Activated CD4-positive, alpha-beta memory T cell treated with anti-CD3 and anti-CD28 coated beads for 36 hours (primary cell): ENCODE measurements at regions not wholly inside any gene's neighbourhood (a gene's known extent, or its start where the extent isn't known, plus 50 kb on each side); places are given as distances from the start of the nearest gene placed in this dataset.

Source experiments
- CTCF ChIA-PET: fragments of 350-600 bp; sonication (Branson Sonifier 250); formaldehyde crosslinking; loops from one replicate; lab custom pipeline; 2021; ENCODE audit warnings: antibody characterized with exemption, inconsistent platforms; lab: Charles Lee
- POLR2A ChIA-PET: fragments of 350-600 bp; sonication (Branson Sonifier 250); formaldehyde crosslinking; loops from one replicate; lab custom pipeline; 2021; ENCODE audit warnings: antibody characterized with exemption; lab: Charles Lee
- DNase-seq: peaks from one replicate; pipeline ENCODE4 v3.0.0-alpha.2; 2020
- H3K27ac Mint-ChIP-seq: one replicate; pipeline ENCODE4 v1.8.0; 2021; ENCODE audit warnings: mixed read lengths
- H3K27me3 Mint-ChIP-seq: one replicate; pipeline ENCODE4 v1.8.0; 2021; ENCODE audit warnings: mixed read lengths
- H3K36me3 Mint-ChIP-seq: one replicate; pipeline ENCODE4 v1.8.0; 2021; ENCODE audit warnings: mixed read lengths
- H3K4me1 Mint-ChIP-seq: one replicate; pipeline ENCODE4 v1.8.0; 2021; ENCODE audit warnings: low read depth, mixed read lengths
- H3K4me3 Mint-ChIP-seq: one replicate; pipeline ENCODE4 v1.8.0; 2021; ENCODE audit warnings: mild to moderate bottlenecking, mixed read lengths
- H3K9me3 Mint-ChIP-seq: one replicate; pipeline ENCODE4 v1.8.0; 2021; ENCODE audit warnings: mixed read lengths
- intact Hi-C: fragments of 100-400 bp; cut with micrococcal nuclease; formaldehyde crosslinking; loops from one replicate; pipeline ENCODE4 v1.15.1; 2023

DNA sequence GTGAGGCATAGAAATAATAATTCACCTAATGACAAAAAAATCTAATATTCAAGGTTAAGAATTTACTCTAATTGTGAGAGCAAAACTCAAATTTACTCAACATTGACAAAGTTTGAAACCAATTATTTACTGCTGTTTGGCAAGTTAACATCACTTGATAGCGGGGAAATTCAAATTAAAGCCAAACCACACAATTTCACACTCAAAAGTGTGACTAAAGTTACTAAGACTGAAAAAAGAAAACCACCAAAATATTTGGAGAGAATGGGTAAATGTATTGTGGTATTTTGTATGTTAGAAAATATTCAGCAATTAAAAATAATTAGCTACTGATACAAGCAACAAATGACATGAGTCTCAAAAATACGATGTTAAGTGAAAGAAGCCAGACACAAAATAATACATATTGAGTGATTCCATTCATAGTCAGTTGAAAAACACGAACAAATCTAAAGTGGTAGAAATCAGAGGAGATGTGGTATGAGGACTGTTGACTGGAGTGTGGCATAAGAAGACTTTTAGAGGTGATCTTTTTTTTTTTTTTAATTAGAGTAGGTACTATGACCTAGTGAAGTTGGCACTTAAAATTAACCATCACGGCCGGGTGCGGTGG lies 541.4 kb upstream of the ATXN8OS start:
- CTCF ChIA-PET, result no interaction called here
- no peak overlapping the region for H3K4me3 Mint-ChIP-seq
- intact Hi-C loops, result no loop called here
- POLR2A ChIA-PET, result no interaction called here
- no peaks in the 10 kb centered on the region for H3K27me3 Mint-ChIP-seq
- peaks cover 4% of the 10 kb centered on the region for H3K9me3 Mint-ChIP-seq
- DNase-seq, result no peak
- no peaks in the 10 kb centered on the region for H3K4me1 Mint-ChIP-seq
- H3K36me3 Mint-ChIP-seq, result no peaks in the 10 kb centered on the region
- H3K27ac Mint-ChIP-seq, result no peak overlapping the region

- ChIA-PET CTCF (no interaction called here), POLR2A (no interaction called here)
- intact Hi-C loops, result no loop called here
- no peaks in the 10 kb centered on the region for H3K36me3 Mint-ChIP-seq
- H3K27me3 Mint-ChIP-seq, result no peaks in the 10 kb centered on the region
- H3K9me3 Mint-ChIP-seq, result peaks cover 4% of the 10 kb centered on the region
- H3K4me3 Mint-ChIP-seq, result no peak overlapping the region
- no peaks in the 10 kb centered on the region for H3K4me1 Mint-ChIP-seq
- DNase-seq, result peak; percentile 10
- no peak overlapping the region for H3K27ac Mint-ChIP-seq
Measured at GRCh38 chr13:69565334-69565733, 542.3 kb upstream of the ATXN8OS start.

- ChIA-PET CTCF (no interaction called here), POLR2A (interaction anchor here (0.5 kb wide), 1 partner anchor 1975 kb away, joined by 3 read pairs; no protein-coding TSS in a partner anchor)
- Mint-ChIP-seq H3K4me3 (no peak overlapping the region), H3K27me3 (no peaks in the 10 kb centered on the region), H3K36me3 (no peaks in the 10 kb centered on the region), H3K27ac (no peak overlapping the region), H3K9me3 (peaks cover 3% of the 10 kb centered on the region), H3K4me1 (no peaks in the 10 kb centered on the region)
- intact Hi-C loops, result no loop called here
- no peak for DNase-seq
Measured at GRCh38 chr13:69556540-69557196, 551.0 kb upstream of the ATXN8OS start.

DNA sequence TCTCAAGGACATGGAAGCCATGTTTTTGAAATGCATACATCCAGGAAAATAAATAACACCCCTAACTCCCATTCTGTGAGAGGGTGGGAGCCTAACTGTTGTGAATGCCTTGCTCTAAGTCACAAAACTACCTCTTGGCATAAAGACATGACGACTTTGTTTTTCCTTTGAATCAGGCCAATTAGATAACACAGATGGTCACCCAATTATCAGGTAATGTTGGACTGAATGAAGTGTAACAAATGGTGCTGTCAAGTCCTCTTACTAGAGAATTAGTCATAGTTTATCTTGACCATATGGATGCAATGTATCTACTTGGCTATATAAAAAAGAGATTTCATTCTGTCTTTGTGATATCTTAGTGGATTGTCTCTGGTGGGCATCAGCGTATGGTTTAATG lies 553.6 kb upstream of the ATXN8OS start:
- ChIA-PET POLR2A (no interaction called here), CTCF (no interaction called here)
- H3K4me1 Mint-ChIP-seq, result no peaks in the 10 kb centered on the region
- no peak for DNase-seq
- peaks cover 3% of the 10 kb centered on the region for H3K9me3 Mint-ChIP-seq
- intact Hi-C loops, result no loop called here
- H3K27ac Mint-ChIP-seq, result no peak overlapping the region
- no peaks in the 10 kb centered on the region for H3K27me3 Mint-ChIP-seq
- no peak overlapping the region for H3K4me3 Mint-ChIP-seq
- H3K36me3 Mint-ChIP-seq, result no peaks in the 10 kb centered on the region

GRCh38 chr13:69551193-69551592 lies 556.4 kb upstream of the ATXN8OS start:
- H3K4me3 Mint-ChIP-seq, result no peak overlapping the region
- intact Hi-C loops, result no loop called here
- CTCF ChIA-PET, result no interaction called here
- peaks cover 3% of the 10 kb centered on the region for H3K9me3 Mint-ChIP-seq
- no peaks in the 10 kb centered on the region for H3K27me3 Mint-ChIP-seq
- H3K4me1 Mint-ChIP-seq, result no peaks in the 10 kb centered on the region
- POLR2A ChIA-PET, result no interaction called here
- no peak overlapping the region for H3K27ac Mint-ChIP-seq
- no peak for DNase-seq
- H3K36me3 Mint-ChIP-seq, result no peaks in the 10 kb centered on the region

GRCh38 chr13:69547780-69548179 lies 559.8 kb upstream of the ATXN8OS start:
- DNase-seq, result no peak
- Mint-ChIP-seq H3K36me3 (no peaks in the 10 kb centered on the region), H3K27me3 (no peaks in the 10 kb centered on the region), H3K9me3 (no peaks in the 10 kb centered on the region), H3K27ac (no peak overlapping the region), H3K4me3 (no peak overlapping the region), H3K4me1 (no peaks in the 10 kb centered on the region)
- intact Hi-C loops, result no loop called here
- POLR2A ChIA-PET, result no interaction called here
- CTCF ChIA-PET, result interaction anchor here (0.6 kb wide), 1 partner anchor 250 kb away, joined by 3 read pairs; no protein-coding TSS in a partner anchor

DNA sequence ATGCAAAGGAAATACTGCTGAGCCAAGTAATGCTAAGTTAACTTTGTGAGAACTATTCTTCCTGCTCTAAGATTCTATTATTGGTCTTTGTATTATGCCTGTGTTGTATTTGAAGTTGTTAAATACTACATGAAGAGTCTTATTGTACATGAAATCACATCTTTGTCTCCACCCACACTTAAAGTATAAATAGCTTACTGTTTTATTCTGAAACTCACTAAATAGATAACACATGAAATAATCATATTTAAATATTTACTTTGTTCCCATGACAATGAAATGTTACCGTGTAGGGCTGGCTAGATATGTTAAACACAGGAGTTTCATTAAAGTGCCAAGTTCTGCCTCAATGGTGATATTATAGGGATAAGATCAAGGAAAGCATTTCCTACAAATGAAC lies 562.1 kb upstream of the ATXN8OS start:
- H3K27me3 Mint-ChIP-seq, result no peaks in the 10 kb centered on the region
- no peak overlapping the region for H3K27ac Mint-ChIP-seq
- DNase-seq, result no peak
- intact Hi-C loops, result no loop called here
- H3K4me1 Mint-ChIP-seq, result no peaks in the 10 kb centered on the region
- POLR2A ChIA-PET, result no interaction called here
- no peaks in the 10 kb centered on the region for H3K36me3 Mint-ChIP-seq
- CTCF ChIA-PET, result no interaction called here
- H3K9me3 Mint-ChIP-seq, result no peaks in the 10 kb centered on the region
- H3K4me3 Mint-ChIP-seq, result no peak overlapping the region

DNA sequence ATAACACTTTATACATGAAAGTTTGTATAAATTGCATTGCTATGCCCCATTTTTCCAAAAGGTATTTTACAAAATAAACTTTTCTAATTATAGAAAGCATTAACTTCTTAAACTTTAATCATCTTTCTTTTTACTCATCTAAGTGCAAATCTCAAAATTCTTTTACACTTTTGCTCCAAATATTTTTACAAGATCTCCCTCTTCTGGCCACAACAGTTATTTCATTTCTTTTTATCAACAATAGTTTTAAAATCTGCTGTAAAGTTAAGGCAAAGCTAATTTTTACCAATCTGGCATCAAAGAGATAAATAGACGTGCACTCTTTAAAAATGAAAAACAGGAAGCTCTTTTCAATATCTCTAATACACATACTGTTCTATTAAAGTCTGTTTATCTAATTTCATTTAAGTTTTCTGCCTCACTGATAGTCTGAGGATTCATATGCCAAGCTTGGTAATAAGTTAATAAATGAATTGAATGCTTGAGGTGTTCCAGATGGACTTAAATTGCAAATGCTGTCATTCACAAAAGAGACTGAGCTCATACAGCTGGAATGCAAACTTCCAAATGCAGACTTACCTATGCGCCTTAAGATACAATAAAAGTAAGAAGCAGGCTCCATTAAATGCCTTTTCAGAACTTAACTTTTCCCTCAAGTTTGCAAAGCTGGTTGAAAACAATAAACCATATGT lies 583.0 kb upstream of the ATXN8OS start:
- CTCF ChIA-PET, result interaction anchor here (0.7 kb wide), 1 partner anchor 10 kb away, joined by 4 read pairs; no protein-coding TSS in a partner anchor
- H3K4me3 Mint-ChIP-seq, result no peak overlapping the region
- intact Hi-C loops, result no loop called here
- H3K27me3 Mint-ChIP-seq, result no peaks in the 10 kb centered on the region
- no peaks in the 10 kb centered on the region for H3K9me3 Mint-ChIP-seq
- POLR2A ChIA-PET, result no interaction called here
- no peak overlapping the region for H3K27ac Mint-ChIP-seq
- DNase-seq, result no peak
- H3K36me3 Mint-ChIP-seq, result no peaks in the 10 kb centered on the region
- no peaks in the 10 kb centered on the region for H3K4me1 Mint-ChIP-seq

GRCh38 chr13:69496981-69497380 lies 610.6 kb upstream of the ATXN8OS start:
- Mint-ChIP-seq H3K27me3 (no peaks in the 10 kb centered on the region), H3K4me1 (no peaks in the 10 kb centered on the region), H3K4me3 (no peak overlapping the region), H3K9me3 (peaks cover 4% of the 10 kb centered on the region), H3K36me3 (no peaks in the 10 kb centered on the region), H3K27ac (no peak overlapping the region)
- ChIA-PET POLR2A (no interaction called here), CTCF (no interaction called here)
- intact Hi-C loops, result no loop called here
- no peak for DNase-seq

DNA sequence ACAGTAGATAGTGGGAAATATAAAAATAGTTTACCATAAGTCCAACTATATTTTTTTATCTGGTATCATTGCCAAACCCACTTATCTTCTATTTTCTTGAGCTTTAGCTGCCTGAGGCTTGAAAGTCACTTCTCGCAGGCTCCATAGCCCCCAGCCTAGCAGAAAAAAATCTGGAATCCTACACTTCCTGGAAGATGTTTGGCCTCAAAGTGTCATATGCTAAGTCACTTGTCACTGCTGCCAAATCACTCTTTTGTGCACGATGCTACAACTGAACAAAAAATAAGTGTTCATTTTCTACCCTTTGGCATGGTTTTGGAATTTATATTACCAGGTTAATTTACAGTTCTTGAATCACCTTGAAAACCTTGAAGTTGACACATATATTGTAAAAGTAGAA lies 612.5 kb upstream of the ATXN8OS start:
- DNase-seq, result no peak
- Mint-ChIP-seq H3K27ac (no peak overlapping the region), H3K36me3 (no peaks in the 10 kb centered on the region), H3K9me3 (peaks cover 6% of the 10 kb centered on the region), H3K4me1 (no peaks in the 10 kb centered on the region), H3K27me3 (no peaks in the 10 kb centered on the region), H3K4me3 (no peak overlapping the region)
- ChIA-PET POLR2A (no interaction called here), CTCF (no interaction called here)
- intact Hi-C loops, result no loop called here

DNA sequence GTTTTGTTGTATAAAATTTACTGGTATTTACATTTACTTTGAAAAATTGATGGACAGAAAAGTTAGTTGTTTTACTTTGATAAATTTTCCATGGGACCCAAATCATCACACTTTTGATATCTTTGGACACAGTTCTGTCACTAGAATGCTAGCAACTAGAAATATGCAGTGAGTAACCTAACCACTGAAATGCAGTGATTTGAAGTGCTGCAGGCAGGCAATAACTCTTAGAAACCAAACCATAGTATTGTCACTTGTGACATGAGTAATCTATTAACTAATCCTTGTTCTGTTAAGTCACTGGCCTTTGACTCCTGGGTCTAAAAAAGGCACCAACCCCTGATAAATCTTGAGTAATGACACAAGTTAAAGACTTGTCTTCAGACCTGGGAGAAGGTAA lies 620.0 kb upstream of the ATXN8OS start:
- Mint-ChIP-seq H3K36me3 (no peaks in the 10 kb centered on the region), H3K27ac (no peak overlapping the region), H3K4me1 (no peaks in the 10 kb centered on the region), H3K9me3 (peaks cover 18% of the 10 kb centered on the region), H3K27me3 (no peaks in the 10 kb centered on the region), H3K4me3 (no peak overlapping the region)
- POLR2A ChIA-PET, result no interaction called here
- intact Hi-C loops, result no loop called here
- CTCF ChIA-PET, result no interaction called here
- no peak for DNase-seq

GRCh38 chr13:69485991-69486592 lies 621.5 kb upstream of the ATXN8OS start:
- peaks cover 21% of the 10 kb centered on the region for H3K9me3 Mint-ChIP-seq
- POLR2A ChIA-PET, result no interaction called here
- CTCF ChIA-PET, result no interaction called here
- no peaks in the 10 kb centered on the region for H3K36me3 Mint-ChIP-seq
- H3K4me1 Mint-ChIP-seq, result no peaks in the 10 kb centered on the region
- no peak for DNase-seq
- intact Hi-C loops, result no loop called here
- no peak overlapping the region for H3K27ac Mint-ChIP-seq
- H3K4me3 Mint-ChIP-seq, result no peak overlapping the region
- no peaks in the 10 kb centered on the region for H3K27me3 Mint-ChIP-seq
